GM19238 (cell line): ENCODE measurements at regions not wholly inside any gene's neighbourhood (a gene's known extent, or its start where the extent isn't known, plus 50 kb on each side); places are given as distances from the start of the nearest gene placed in this dataset.

ENCODE experiments used
- DNase-seq: peaks from one replicate; pipeline ENCODE4 v3.0.0; 2011; ENCODE audit warnings: low spot score; ENCODE audit not compliant: insufficient read length

- no peak for DNase-seq
Measured at GRCh38 chr14:98175881-98176280, 1096.1 kb downstream of the BCL11B start.

- no peak for DNase-seq
Measured at GRCh38 chr14:98176892-98177291, 1095.1 kb downstream of the BCL11B start.

- no peak for DNase-seq
Measured at GRCh38 chr14:98177551-98177950, 1094.4 kb downstream of the BCL11B start.

GRCh38 chr14:98181241-98181640, 1090.8 kb downstream of the BCL11B start:
- DNase-seq, result no peak

- DNase-seq, result no peak
Measured at GRCh38 chr14:98181768-98182167, 1090.2 kb downstream of the BCL11B start.

- DNase-seq, result no peak
Measured at GRCh38 chr14:98182393-98183055, 1089.5 kb downstream of the BCL11B start.

GRCh38 chr14:98183556-98183955, 1088.4 kb downstream of the BCL11B start:
- DNase-seq, result no peak

- DNase-seq, result no peak
Measured at GRCh38 chr14:98184457-98184856, 1087.5 kb downstream of the BCL11B start.

GRCh38 chr14:98185036-98185435, 1087.0 kb downstream of the BCL11B start:
- DNase-seq, result no peak

- DNase-seq, result no peak
Measured at GRCh38 chr14:98186140-98186539, 1085.9 kb downstream of the BCL11B start.

GRCh38 chr14:98187281-98187680, 1084.7 kb downstream of the BCL11B start:
- no peak for DNase-seq

- no peak for DNase-seq
Measured at GRCh38 chr14:98189062-98189461, 1082.9 kb downstream of the BCL11B start.

GRCh38 chr14:98189511-98189910, 1082.5 kb downstream of the BCL11B start:
- DNase-seq, result no peak

- no peak for DNase-seq
Measured at GRCh38 chr14:98189944-98190343, 1082.1 kb downstream of the BCL11B start.

GRCh38 chr14:98192946-98193345, 1079.1 kb downstream of the BCL11B start:
- no peak for DNase-seq

- no peak for DNase-seq
Measured at GRCh38 chr14:98194821-98195220, 1077.2 kb downstream of the BCL11B start.

- DNase-seq, result no peak
Measured at GRCh38 chr14:98195256-98195655, 1076.7 kb downstream of the BCL11B start.

- DNase-seq, result no peak
Measured at GRCh38 chr14:98197933-98198332, 1074.1 kb downstream of the BCL11B start.

GRCh38 chr14:98198385-98198784, 1073.6 kb downstream of the BCL11B start:
- DNase-seq, result no peak

- no peak for DNase-seq
Measured at GRCh38 chr14:98200601-98201000, 1071.4 kb downstream of the BCL11B start.

- no peak for DNase-seq
Measured at GRCh38 chr14:98203421-98203820, 1068.6 kb downstream of the BCL11B start.

GRCh38 chr14:98204139-98204538, 1067.9 kb downstream of the BCL11B start:
- DNase-seq, result no peak

- DNase-seq, result no peak
Measured at GRCh38 chr14:98207415-98207814, 1064.6 kb downstream of the BCL11B start.

- DNase-seq, result no peak
Measured at GRCh38 chr14:98208211-98208611, 1063.8 kb downstream of the BCL11B start.
